ENCODE measurements at regions not wholly inside any gene's neighbourhood (a gene's known extent, or its start where the extent isn't known, plus 50 kb on each side); places are given as distances from the start of the nearest gene placed in this dataset.

- TF ChIP-seq CTCF (IDR thresholded peaks at IDR 0.05): no peak
Observed at GRCh38 chr2:187879491-187879890, 325.3 kb upstream of the TFPI start.

GRCh38 chr2:187884003-187884402 is 329.8 kb upstream of the TFPI start:
- TF ChIP-seq CTCF (IDR thresholded peaks at IDR 0.05): no peak

GRCh38 chr2:187890690-187891089 is 336.5 kb upstream of the TFPI start:
- no peak for TF ChIP-seq CTCF (IDR thresholded peaks at IDR 0.05)

- no peak for TF ChIP-seq CTCF (IDR thresholded peaks at IDR 0.05)
Observed at GRCh38 chr2:187900021-187900420, 345.8 kb upstream of the TFPI start.

- no peak for TF ChIP-seq CTCF (IDR thresholded peaks at IDR 0.05)
Observed at GRCh38 chr2:187906021-187906420, 351.8 kb upstream of the TFPI start.

- TF ChIP-seq CTCF (IDR thresholded peaks at IDR 0.05): no peak
Observed at GRCh38 chr2:187912950-187913349, 358.7 kb upstream of the TFPI start.

GRCh38 chr2:187915810-187916209 is 361.6 kb upstream of the TFPI start:
- no peak for TF ChIP-seq CTCF (IDR thresholded peaks at IDR 0.05)

GRCh38 chr2:187916799-187917198 is 362.6 kb upstream of the TFPI start:
- TF ChIP-seq CTCF (IDR thresholded peaks at IDR 0.05): no peak
